ENCODE measurements at regions not wholly inside any gene's neighbourhood (a gene's known extent, or its start where the extent isn't known, plus 50 kb on each side); places are given as distances from the start of the nearest gene placed in this dataset.

DNA sequence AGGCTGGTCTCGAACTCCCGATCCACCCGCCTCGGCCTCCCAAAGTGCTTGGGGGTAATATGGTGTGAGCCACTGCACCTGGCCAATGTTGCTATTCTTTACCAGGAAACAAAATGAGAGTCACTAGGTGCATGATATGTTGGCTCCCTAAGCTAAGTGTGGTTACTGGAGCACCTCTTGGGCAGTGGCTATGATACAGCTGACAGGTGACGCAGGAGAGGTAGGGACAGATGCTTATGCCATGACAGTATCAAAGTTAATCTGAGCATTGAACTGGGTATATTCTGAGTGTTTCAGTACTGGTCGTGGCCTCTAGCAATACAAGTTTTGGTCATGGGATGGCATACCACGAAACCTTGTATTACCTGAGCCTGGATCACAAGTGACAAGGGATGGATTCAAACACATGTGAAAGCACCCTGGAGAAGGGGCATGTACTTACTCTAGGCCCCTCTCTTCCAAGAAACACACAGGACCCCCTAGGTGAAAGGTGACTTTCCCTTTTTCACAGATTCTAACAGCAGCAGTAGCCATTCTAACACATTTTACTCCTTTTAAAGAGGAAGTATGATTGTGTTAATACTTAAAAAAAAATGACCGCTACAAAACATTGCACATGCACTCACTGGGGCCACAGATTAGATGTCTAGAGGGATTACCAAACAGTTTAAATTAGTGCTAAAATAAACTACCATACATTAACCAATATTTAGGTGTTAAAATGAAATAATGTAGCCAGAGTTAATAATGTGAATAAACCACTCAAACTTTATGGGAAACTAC is 467.3 kb downstream of the SHQ1 start:
- no peak overlapping the region for H3K27ac ChIP-seq (ENCODE audit: low read depth, low read length)
- H3K36me3 ChIP-seq (ENCODE audit: low read length), result 0 out of 2 replicates have a peak, but pooled peaks cover 2% of the 10 kb centered on the region
- no peak overlapping the region for H2AFZ ChIP-seq (ENCODE audit: low read depth, low read length, severe bottlenecking)
- peaks cover 17% of the 10 kb centered on the region; the same call in 1 of the 2 replicates for H3K79me2 ChIP-seq (ENCODE audit: insufficient read depth, low read length)
- no peak overlapping the region for H3K4me3 ChIP-seq (ENCODE audit: insufficient read depth, low read length, poor library complexity, severe bottlenecking)
- no peak overlapping the region for H3K9ac ChIP-seq (ENCODE audit: low read length)
- H3K27me3 ChIP-seq (ENCODE audit: low read length), result no peaks in the 10 kb centered on the region
- peaks cover 12% of the 10 kb centered on the region; the same call in 1 of the 2 replicates for H4K20me1 ChIP-seq (ENCODE audit: low read depth, low read length)
- no peaks in the 10 kb centered on the region for H3K9me3 ChIP-seq (ENCODE audit: insufficient read depth, low read length)
- H3F3A ChIP-seq (ENCODE audit: insufficient read depth), result no peaks in the 10 kb centered on the region
- no peak for TF ChIP-seq EZH2phosphoT487 (conservative IDR thresholded peaks at IDR 0.05; ENCODE audit: low read length)
- TF ChIP-seq, protein P1, sequence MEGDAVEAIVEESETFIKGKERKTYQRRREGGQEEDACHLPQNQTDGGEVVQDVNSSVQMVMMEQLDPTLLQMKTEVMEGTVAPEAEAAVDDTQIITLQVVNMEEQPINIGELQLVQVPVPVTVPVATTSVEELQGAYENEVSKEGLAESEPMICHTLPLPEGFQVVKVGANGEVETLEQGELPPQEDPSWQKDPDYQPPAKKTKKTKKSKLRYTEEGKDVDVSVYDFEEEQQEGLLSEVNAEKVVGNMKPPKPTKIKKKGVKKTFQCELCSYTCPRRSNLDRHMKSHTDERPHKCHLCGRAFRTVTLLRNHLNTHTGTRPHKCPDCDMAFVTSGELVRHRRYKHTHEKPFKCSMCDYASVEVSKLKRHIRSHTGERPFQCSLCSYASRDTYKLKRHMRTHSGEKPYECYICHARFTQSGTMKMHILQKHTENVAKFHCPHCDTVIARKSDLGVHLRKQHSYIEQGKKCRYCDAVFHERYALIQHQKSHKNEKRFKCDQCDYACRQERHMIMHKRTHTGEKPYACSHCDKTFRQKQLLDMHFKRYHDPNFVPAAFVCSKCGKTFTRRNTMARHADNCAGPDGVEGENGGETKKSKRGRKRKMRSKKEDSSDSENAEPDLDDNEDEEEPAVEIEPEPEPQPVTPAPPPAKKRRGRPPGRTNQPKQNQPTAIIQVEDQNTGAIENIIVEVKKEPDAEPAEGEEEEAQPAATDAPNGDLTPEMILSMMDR (IDR thresholded peaks at IDR 0.05; ENCODE audit: insufficient read depth, low read length, poor library complexity, severe bottlenecking), result no peak
- no peaks in the 10 kb centered on the region for H3K9me2 ChIP-seq (replicated peaks; ENCODE audit: insufficient read depth, low read length)
- no peak overlapping the region for H3K4me2 ChIP-seq (ENCODE audit: low read depth, low read length, poor library complexity, severe bottlenecking)

- H3K9ac ChIP-seq (ENCODE audit: low read length), result no peak overlapping the region
- H3K9me2 ChIP-seq (replicated peaks; ENCODE audit: insufficient read depth, low read length), result no peaks in the 10 kb centered on the region
- H3K27me3 ChIP-seq (ENCODE audit: low read length), result no peaks in the 10 kb centered on the region
- H3K9me3 ChIP-seq (ENCODE audit: insufficient read depth, low read length), result no peaks in the 10 kb centered on the region
- TF ChIP-seq, protein P1 (IDR thresholded peaks at IDR 0.05; ENCODE audit: insufficient read depth, low read length, poor library complexity, severe bottlenecking), result no peak
- no peak for TF ChIP-seq EZH2phosphoT487 (conservative IDR thresholded peaks at IDR 0.05; ENCODE audit: low read length)
- H4K20me1 ChIP-seq (ENCODE audit: low read depth, low read length), result peaks cover 6% of the 10 kb centered on the region; the same call in 1 of the 2 replicates
- H3K4me2 ChIP-seq (ENCODE audit: low read depth, low read length, poor library complexity, severe bottlenecking), result no peak overlapping the region
- no peak overlapping the region for H2AFZ ChIP-seq (ENCODE audit: low read depth, low read length, severe bottlenecking)
- peaks cover 16% of the 10 kb centered on the region; the same call in 1 of the 2 replicates for H3K79me2 ChIP-seq (ENCODE audit: insufficient read depth, low read length)
- H3K4me3 ChIP-seq (ENCODE audit: insufficient read depth, low read length, poor library complexity, severe bottlenecking), result no peak overlapping the region
- H3K36me3 ChIP-seq (ENCODE audit: low read length), result 0 out of 2 replicates have a peak, but pooled peaks cover 2% of the 10 kb centered on the region
- H3F3A ChIP-seq (ENCODE audit: insufficient read depth), result no peaks in the 10 kb centered on the region
- H3K27ac ChIP-seq (ENCODE audit: low read depth, low read length), result no peak overlapping the region
Measured at GRCh38 chr3:72380193-72380592, 468.1 kb downstream of the SHQ1 start.

GRCh38 chr3:72379500-72380187 is 468.6 kb downstream of the SHQ1 start:
- Histone ChIP-seq H3K4me2 (ENCODE audit: low read depth, low read length, poor library complexity, severe bottlenecking) (no peak overlapping the region), H3K9ac (ENCODE audit: low read length) (no peak overlapping the region), H3K27me3 (ENCODE audit: low read length) (no peaks in the 10 kb centered on the region), H3K9me2 (replicated peaks; ENCODE audit: insufficient read depth, low read length) (no peaks in the 10 kb centered on the region), H3K9me3 (ENCODE audit: insufficient read depth, low read length) (no peaks in the 10 kb centered on the region), H3K79me2 (ENCODE audit: insufficient read depth, low read length) (peaks cover 14% of the 10 kb centered on the region; the same call in 1 of the 2 replicates), H3K4me3 (ENCODE audit: insufficient read depth, low read length, poor library complexity, severe bottlenecking) (no peak overlapping the region), H3K36me3 (ENCODE audit: low read length) (0 out of 2 replicates have a peak, but pooled peaks cover 2% of the 10 kb centered on the region), H4K20me1 (ENCODE audit: low read depth, low read length) (peaks cover 6% of the 10 kb centered on the region; the same call in 1 of the 2 replicates), H2AFZ (ENCODE audit: low read depth, low read length, severe bottlenecking) (no peak overlapping the region), H3K27ac (ENCODE audit: low read depth, low read length) (no peak overlapping the region), H3F3A (ENCODE audit: insufficient read depth) (no peaks in the 10 kb centered on the region)
- TF ChIP-seq, protein P1 (IDR thresholded peaks at IDR 0.05; ENCODE audit: insufficient read depth, low read length, poor library complexity, severe bottlenecking), result no peak

Measured in SU-DHL-6 (cell line).